Retina (tissue), 1 donor: ENCODE measurements at regions not wholly inside any gene's neighbourhood (a gene's known extent, or its start where the extent isn't known, plus 50 kb on each side); places are given as distances from the start of the nearest gene placed in this dataset.
A peak's percentile ranks its signal among the peaks of the same experiment; 100 is the strongest.
"Not testable (repeated sequence)": the region's sequence is repeated elsewhere in the genome, so short reads cannot be mapped to it uniquely, and the experiment has no call there.

ENCODE experiments used
- DNase-seq: peaks from one replicate; pipeline ENCODE4 v3.0.0-alpha.2; 2016

GRCh38 chr5:130316971-130317680, 412.9 kb downstream of the CHSY3 start:
- DNase-seq: peak; percentile 9

DNA sequence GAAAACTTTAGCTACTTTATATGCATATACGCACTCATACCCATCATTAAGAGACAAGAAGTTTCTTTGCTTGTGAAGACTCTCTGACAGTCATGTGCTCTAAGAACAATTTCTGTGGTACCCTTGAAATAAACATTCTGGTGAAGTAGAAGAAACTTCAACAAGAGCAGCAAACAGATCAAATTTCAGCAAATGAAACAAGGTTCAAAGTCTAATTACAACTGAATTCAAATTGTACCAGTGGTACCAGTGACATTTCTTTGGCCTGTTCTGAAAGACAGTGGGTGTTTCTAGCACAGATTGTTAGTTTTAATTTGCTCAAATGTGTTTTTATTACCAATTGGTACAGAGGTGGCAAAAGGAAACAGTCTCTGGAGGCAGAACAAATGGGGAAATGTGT, 391.0 kb downstream of the CHSY3 start:
- no peak for DNase-seq

- DNase-seq: not testable (repeated sequence)
Observed at GRCh38 chr5:130294798-130295197, 390.5 kb downstream of the CHSY3 start.

- no peak for DNase-seq
Observed at GRCh38 chr5:130290219-130290618, 386.0 kb downstream of the CHSY3 start.

GRCh38 chr5:130289132-130290088, 385.1 kb downstream of the CHSY3 start:
- DNase-seq: no peak

GRCh38 chr5:130287438-130287837, 383.2 kb downstream of the CHSY3 start:
- DNase-seq: no peak

DNA sequence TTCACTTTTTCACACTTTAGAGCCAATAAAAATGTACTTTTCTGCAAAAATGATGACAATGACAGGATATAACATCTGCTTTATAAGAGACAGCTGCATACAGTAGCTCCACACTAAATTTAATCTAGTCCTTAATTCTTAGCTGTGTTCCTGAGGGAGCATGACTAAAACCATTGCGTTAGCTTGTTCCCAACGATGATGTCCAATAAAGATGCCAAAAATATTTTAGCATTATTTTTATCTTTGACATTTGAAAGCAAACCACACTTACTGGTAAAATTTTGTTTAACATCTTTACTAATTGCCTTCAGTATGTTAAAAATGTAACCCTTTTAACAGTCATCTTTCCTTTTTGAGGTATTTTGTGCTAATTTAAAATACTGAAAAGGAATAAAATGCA, 382.7 kb downstream of the CHSY3 start:
- DNase-seq: no peak

DNA sequence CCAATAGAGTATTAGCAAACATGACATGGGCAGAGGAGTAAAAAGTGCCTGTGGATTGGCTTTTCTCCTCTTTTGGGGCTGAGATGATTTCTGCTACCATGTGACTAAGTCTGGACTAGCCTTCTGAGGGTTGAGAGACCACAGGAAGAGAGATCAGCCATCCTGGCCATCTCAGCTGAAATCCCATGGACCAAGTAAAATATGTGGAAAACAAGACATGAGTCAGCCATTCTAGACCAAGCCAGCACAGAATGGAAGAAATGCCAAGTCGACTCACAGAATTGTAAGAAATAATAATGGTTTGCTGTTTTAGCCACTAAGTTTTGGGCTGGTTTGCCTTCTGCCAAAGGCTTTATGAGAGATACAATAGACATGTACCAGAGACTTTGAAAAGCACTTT, 377.8 kb downstream of the CHSY3 start:
- DNase-seq: no peak

DNA sequence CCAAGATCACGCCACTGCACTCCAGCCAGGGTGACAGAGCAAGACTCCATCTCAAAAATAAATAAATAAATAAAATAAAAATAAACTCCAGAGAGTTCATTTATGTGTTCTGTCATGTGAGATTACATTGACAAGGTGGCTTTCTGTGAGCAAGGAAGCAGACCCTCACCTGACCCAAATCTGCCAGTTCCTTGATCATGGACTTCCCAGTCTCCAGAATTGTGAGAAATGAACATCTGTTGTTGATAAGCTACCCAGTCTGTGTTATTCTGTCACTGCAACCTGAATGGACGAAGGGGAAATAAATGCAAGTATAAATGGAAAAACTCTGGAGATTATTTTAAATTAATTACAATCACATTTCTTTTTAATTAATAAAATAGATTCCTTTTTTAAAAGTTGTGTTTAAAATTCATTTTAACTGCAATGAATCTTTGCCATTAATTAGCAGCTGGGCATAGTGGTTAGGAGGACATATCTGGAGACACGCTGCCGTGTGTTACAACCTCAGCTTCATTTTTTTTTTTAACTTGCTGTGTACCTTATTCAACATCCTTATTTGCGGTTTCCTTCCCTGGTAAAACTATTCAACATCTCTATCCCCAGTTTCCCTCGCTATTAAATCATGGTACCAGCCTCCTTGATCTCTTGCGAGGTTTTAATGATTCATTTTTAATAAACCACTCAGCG, 376.4 kb downstream of the CHSY3 start:
- no peak for DNase-seq

- DNase-seq: no peak
Observed at GRCh38 chr5:130279386-130279785, 375.1 kb downstream of the CHSY3 start.

- no peak for DNase-seq
Observed at GRCh38 chr5:130278136-130278535, 373.9 kb downstream of the CHSY3 start.

- no peak for DNase-seq
Observed at GRCh38 chr5:130277522-130277921, 373.3 kb downstream of the CHSY3 start.

GRCh38 chr5:130277002-130277401, 372.7 kb downstream of the CHSY3 start:
- no peak for DNase-seq

- DNase-seq: no peak
Observed at GRCh38 chr5:130272837-130273236, 368.6 kb downstream of the CHSY3 start.

- DNase-seq: no peak
Observed at GRCh38 chr5:130270786-130271185, 366.5 kb downstream of the CHSY3 start.

DNA sequence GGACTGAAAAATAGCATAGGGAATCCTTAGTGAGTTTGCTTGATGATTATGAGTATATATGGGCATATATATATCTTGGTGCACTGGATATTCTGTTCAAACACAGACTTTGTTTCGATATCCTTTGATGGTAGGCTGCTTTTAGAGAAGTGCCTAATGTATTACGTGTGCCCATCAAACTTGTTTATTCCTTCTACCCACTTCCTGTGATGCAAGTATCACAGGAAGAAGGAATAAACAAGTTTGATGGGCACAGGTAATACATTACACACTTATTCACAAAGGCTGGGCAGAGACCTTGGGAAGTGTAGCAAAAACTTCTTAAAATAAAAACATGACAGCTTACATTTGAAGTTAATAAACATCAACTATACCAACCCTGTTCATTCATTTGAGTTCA, 364.2 kb downstream of the CHSY3 start:
- no peak for DNase-seq

- no peak for DNase-seq
Observed at GRCh38 chr5:130267926-130268325, 363.7 kb downstream of the CHSY3 start.

GRCh38 chr5:130260481-130260880, 356.2 kb downstream of the CHSY3 start:
- no peak for DNase-seq

- no peak for DNase-seq
Observed at GRCh38 chr5:130251931-130252330, 347.7 kb downstream of the CHSY3 start.

GRCh38 chr5:130243641-130244040, 339.4 kb downstream of the CHSY3 start:
- DNase-seq: no peak

DNA sequence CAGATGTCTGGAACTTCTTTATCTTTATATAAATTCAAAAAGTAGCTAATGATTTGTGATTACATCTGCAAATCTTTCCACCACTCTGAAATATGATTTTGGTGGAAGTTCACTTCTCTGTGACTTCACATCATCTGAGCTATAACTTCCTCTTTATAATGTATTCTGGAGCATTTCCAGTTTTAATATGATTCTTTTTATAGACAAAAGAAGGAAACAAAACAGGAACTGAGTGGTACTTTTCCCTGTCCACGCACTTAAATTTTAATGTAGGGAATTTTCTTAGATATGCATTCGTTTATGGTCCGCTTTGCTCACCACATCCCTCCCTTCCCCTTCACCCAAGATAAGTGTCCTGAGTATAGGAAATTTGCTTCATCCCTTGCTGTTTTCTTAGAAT, 333.5 kb downstream of the CHSY3 start:
- no peak for DNase-seq
